GM12891 (cell line): ENCODE measurements at regions not wholly inside any gene's neighbourhood (a gene's known extent, or its start where the extent isn't known, plus 50 kb on each side); places are given as distances from the start of the nearest gene placed in this dataset.

Experiments
- DNase-seq: peaks from one replicate; pipeline ENCODE4 v3.0.0; 2011; ENCODE audit warnings: low spot score; ENCODE audit not compliant: insufficient read length
- FAIRE-seq: peaks from 2 replicates; lab custom pipeline; 2011; peaks lifted over from hg19 to GRCh38; lab: Jason Lieb, UNC
- PAX5 ChIP-seq: IDR thresholded peaks from 2 replicates; pipeline ENCODE4 v1.6.1; 2011; ENCODE audit warnings: low read length, moderate library complexity, mild to moderate bottlenecking; ENCODE audit not compliant: insufficient read depth, severe bottlenecking
- POLR2A ChIP-seq: IDR thresholded peaks from 2 replicates; pipeline ENCODE4 v1.6.1; 2011; ENCODE audit warnings: low read depth, low read length, control low read depth
- POLR2AphosphoS5 ChIP-seq: IDR thresholded peaks from 2 replicates; pipeline ENCODE4 v1.6.1; 2011; ENCODE audit warnings: low read depth, low read length, control low read depth
- POU2F2 ChIP-seq: IDR thresholded peaks from 2 replicates; pipeline ENCODE4 v1.6.1; 2011; ENCODE audit warnings: low read depth, mild to moderate bottlenecking, control low read depth, low read length, moderate library complexity
- SPI1 ChIP-seq: IDR thresholded peaks from 2 replicates; pipeline ENCODE4 v1.6.1; 2011; ENCODE audit warnings: low read depth, low read length, control low read depth
- TAF1 ChIP-seq: IDR thresholded peaks from 2 replicates; pipeline ENCODE4 v1.6.1; 2011; ENCODE audit warnings: low read depth, low read length, control low read depth

GRCh38 chr4:123455360-123455759 is 58.8 kb downstream of the SPRY1 start:
- DNase-seq, result no peak
- FAIRE-seq, result no peak
- TF ChIP-seq PAX5 (no peak), POU2F2 (no peak), SPI1 (no peak), POLR2A (no peak), POLR2AphosphoS5 (no peak), TAF1 (no peak)

GRCh38 chr4:123462007-123462406 is 65.4 kb downstream of the SPRY1 start:
- no peak for DNase-seq
- no peak for FAIRE-seq
- TF ChIP-seq TAF1, result no peak
- TF ChIP-seq POU2F2, result no peak
- no peak for TF ChIP-seq SPI1
- no peak for TF ChIP-seq POLR2AphosphoS5
- TF ChIP-seq POLR2A, result no peak
- no peak for TF ChIP-seq PAX5

GRCh38 chr4:123463869-123464268 is 67.3 kb downstream of the SPRY1 start:
- DNase-seq (no peak), FAIRE-seq (no peak)
- TF ChIP-seq TAF1 (no peak), POLR2A (no peak), POU2F2 (no peak), PAX5 (no peak), POLR2AphosphoS5 (no peak), SPI1 (no peak)

GRCh38 chr4:123465416-123465815 is 68.8 kb downstream of the SPRY1 start:
- DNase-seq (no peak), FAIRE-seq (no peak)
- TF ChIP-seq TAF1 (no peak), POLR2AphosphoS5 (no peak), SPI1 (no peak)

- TF ChIP-seq SPI1, result no peak
- TF ChIP-seq TAF1, result no peak
- TF ChIP-seq PAX5, result no peak
- TF ChIP-seq POLR2A, result no peak
- DNase-seq (no peak), FAIRE-seq (no peak)
These were observed 69.6 kb downstream of the SPRY1 start for GRCh38 chr4:123466080-123466785.

GRCh38 chr4:123468479-123469031 is 72.0 kb downstream of the SPRY1 start:
- DNase-seq (no peak), FAIRE-seq (no peak)
- no peak for TF ChIP-seq POLR2AphosphoS5
- no peak for TF ChIP-seq SPI1
- TF ChIP-seq POLR2A, result no peak
- no peak for TF ChIP-seq PAX5
- no peak for TF ChIP-seq TAF1
- no peak for TF ChIP-seq POU2F2

- DNase-seq (no peak), FAIRE-seq (no peak)
- no peak for TF ChIP-seq TAF1
These were observed 72.7 kb downstream of the SPRY1 start for GRCh38 chr4:123469245-123469644.

GRCh38 chr4:123469696-123470095 is 73.1 kb downstream of the SPRY1 start:
- FAIRE-seq, result no peak

GRCh38 chr4:123470640-123471039 is 74.0 kb downstream of the SPRY1 start:
- TF ChIP-seq SPI1, result no peak
- no peak for TF ChIP-seq TAF1
- TF ChIP-seq POU2F2, result no peak
- TF ChIP-seq POLR2AphosphoS5, result no peak
- no peak for TF ChIP-seq POLR2A
- TF ChIP-seq PAX5, result no peak
- no peak for FAIRE-seq
- DNase-seq, result no peak

More at GRCh38 chr4:123469696-123470095, 73.1 kb downstream of the SPRY1 start:
- no peak for TF ChIP-seq PAX5
- TF ChIP-seq POLR2AphosphoS5, result no peak
- no peak for TF ChIP-seq TAF1
- no peak for TF ChIP-seq POU2F2
- no peak for DNase-seq
